ENCODE measurements at regions not wholly inside any gene's neighbourhood (a gene's known extent, or its start where the extent isn't known, plus 50 kb on each side); places are given as distances from the start of the nearest gene placed in this dataset.

- TF ChIP-seq EZH2phosphoT487 (IDR thresholded peaks at IDR 0.05; ENCODE audit: insufficient read depth, low read depth) (no peak), EZH2 (IDR thresholded peaks at IDR 0.05; ENCODE audit: insufficient read depth, poor library complexity, severe bottlenecking) (no peak)
Measured at GRCh38 chr3:30952786-30953185, 58.3 kb upstream of the GADL1 start.

Data from GM23248 (cell line).